Hindlimb muscle (tissue), 1 donor: ENCODE measurements at regions not wholly inside any gene's neighbourhood (a gene's known extent, or its start where the extent isn't known, plus 50 kb on each side); places are given as distances from the start of the nearest gene placed in this dataset.

Experiments used
- DNase-seq: peaks from one replicate; pipeline ENCODE4 v3.0.0-alpha.2; 2013

DNA sequence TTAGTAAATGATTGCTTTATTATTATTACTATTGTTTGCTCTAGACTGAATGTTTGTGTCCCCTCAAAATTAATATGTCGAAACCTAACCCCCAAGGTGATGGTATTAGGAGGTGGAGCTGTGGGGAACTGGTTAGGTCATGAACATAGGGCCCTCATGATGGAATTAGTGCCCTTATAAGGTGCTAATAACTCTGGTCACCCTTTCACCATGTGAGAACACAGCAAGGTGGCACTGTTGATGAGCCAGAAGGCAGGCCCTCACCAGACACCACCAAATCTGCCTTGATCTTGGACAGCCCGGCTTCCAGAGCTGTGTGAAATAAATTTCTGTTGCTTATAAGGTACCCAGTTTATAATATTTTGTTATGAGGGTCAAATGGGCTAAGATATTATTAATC is 95.8 kb downstream of the BDNF start:
- DNase-seq, result no peak

- no peak for DNase-seq
These were observed 96.8 kb downstream of the BDNF start for GRCh38 chr11:27603376-27603990.

- DNase-seq, result no peak
These were observed 94.1 kb upstream of the LIN7C start for GRCh38 chr11:27600656-27601055.

GRCh38 chr11:27599217-27599616 is 92.6 kb upstream of the LIN7C start:
- no peak for DNase-seq

DNA sequence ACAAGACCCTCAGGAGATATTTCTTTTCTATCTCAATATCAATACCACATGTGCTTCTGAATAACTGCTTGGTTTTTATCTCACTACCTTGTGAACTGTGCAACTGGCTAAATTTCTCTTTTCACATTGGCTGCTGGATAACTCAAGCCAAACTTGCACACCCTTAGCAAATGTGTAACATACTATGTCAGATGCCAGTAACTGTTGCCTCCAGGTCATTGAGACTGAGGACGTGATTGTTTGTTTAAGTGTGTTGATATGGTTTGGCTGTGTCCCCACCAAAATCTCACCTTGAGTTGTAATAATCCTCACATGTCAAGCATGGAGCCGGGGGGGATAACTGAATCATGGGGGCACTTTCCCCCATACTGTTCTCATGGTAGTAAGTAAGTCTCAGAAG is 90.2 kb upstream of the LIN7C start:
- DNase-seq, result no peak

DNA sequence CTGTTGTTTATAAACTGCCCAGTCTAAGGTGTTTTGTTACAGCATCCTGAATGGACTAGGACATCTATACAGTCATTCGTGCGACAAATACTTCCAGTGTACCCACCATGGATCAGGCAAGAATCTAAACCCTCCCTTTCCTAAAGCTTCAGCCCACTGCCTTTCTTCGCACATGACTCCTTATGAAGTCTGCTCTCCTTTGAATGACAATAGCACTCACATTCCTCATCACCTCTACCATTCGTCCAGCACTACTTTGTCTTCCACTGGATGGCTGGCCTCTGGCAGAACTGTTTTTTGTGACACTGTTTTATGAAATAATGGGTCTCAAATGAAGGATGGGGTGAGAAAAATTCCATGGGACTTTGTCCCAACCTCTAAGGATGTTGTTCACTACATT is 89.8 kb upstream of the LIN7C start:
- DNase-seq, result no peak

GRCh38 chr11:27592098-27592780 is 85.7 kb upstream of the LIN7C start:
- no peak for DNase-seq

DNA sequence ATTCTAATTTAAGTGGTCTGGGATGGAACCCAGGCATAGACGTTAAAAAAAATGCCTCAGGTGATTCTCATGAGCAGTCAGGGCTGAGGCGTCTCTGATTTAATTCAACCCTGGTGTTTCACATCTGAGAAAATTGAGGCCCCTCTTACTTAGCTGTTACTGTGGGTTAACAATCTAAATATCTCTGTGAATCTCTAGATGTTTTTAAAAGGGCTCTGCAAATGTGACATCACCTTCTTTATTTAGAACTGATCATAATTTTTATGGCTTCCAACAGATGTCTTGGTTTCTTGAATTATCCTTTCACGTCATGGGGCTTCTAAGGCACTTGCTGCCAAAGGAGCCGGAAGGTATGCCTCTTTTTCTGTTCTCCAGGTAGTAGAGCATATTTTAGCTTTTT is 76.1 kb upstream of the LIN7C start:
- DNase-seq, result no peak

DNA sequence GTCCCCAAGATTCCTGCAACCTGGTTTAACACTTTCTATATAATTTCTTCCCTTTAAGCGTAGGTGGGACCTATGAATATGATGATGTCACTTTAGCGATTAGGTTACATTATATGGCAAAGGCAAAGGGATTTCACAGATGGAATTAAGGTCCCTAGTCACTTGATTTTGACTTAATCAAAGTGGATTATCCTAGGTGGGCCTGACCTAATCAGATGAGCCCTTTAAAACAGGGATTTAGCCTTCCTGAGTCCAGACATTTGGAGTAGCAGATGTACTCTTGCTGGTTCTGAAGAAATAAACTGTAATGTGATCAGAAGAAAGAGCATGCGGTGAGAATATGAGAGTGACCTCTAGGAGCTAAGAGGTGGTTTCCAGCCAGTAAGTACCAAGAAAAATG is 67.8 kb upstream of the LIN7C start:
- DNase-seq, result no peak

- no peak for DNase-seq
These were observed 66.5 kb upstream of the LIN7C start for GRCh38 chr11:27573024-27573423.

DNA sequence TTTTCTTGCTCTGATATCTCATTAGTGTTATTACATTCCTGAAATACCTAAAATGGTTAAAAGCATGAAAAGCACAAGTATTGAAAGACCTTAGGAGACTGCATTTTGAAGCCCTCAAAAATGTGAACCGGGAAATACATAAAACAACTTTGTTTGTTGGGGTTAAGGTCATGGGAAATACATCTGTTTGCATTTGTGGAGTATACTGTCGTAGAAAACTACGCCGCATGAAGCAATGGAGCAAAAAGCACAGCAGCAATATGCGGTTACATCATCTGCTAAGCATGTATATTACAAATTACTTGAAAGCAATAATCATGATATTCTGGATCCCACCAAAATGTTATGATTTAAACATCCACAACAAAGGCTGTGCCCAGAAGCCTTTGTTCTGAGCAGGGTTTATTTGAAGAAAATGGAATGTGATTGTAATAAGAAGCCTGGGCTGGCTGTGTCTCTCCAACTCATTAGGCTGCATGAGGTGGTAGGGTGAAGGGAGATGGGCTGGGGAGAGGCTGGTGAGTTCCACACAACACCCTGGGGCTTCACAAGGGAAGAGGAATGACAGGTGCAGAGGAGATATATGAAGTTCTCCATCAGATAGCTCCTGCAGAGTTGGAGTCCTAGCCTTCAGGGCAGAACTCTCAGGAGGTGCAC is 64.7 kb upstream of the LIN7C start:
- DNase-seq, result peak; percentile 6

- DNase-seq, result no peak
These were observed 64.0 kb upstream of the LIN7C start for GRCh38 chr11:27570542-27570941.

- DNase-seq, result no peak
These were observed 57.1 kb upstream of the LIN7C start for GRCh38 chr11:27563641-27564040.

DNA sequence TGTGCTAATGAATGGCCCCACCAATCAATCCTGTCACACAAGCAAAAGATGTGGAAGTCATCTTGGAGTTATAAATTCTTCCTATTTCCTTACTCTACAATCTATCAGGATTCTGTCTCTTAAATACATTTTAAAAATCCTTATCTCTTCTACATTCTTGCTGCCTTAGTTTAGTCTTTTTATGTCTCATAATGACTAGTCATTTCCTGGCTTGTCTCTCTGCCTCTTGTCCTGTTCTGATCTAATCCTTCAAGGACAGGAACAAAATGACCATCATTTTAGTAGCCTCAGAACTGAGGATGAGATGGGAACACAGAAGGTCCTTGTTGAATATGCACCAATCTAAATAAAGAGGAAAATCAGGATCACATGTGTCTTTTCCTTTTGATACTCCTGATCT is 56.6 kb upstream of the LIN7C start:
- DNase-seq, result no peak

- DNase-seq, result no peak
These were observed 51.8 kb upstream of the LIN7C start for GRCh38 chr11:27558401-27558800.

DNA sequence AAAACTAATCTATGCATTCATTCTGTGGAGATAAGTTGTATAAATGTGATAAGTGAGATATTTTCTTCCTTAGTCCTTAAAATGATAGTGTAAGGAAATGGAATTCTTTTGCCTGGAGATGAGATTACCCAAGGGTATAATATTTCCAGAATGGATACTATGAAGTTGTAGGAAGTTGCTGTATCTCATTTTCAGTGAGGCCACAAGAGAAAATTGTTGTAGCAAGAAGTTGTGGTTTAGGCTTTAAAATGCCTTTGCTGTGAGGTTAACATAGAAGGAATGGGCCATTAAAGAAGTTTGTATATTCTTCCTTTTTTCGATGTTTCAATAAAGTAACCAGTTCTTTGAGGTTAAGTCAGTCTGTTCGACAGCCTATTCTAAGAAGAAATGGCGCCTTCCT is 50.7 kb upstream of the LIN7C start:
- no peak for DNase-seq
